Neuronal stem cell (in vitro differentiated cells): ENCODE measurements at regions not wholly inside any gene's neighbourhood (a gene's known extent, or its start where the extent isn't known, plus 50 kb on each side); places are given as distances from the start of the nearest gene placed in this dataset.
A peak's percentile ranks its signal among the peaks of the same experiment; 100 is the strongest.

ENCODE experiments used
- DNase-seq: peaks from one replicate; pipeline ENCODE4 v3.0.0-alpha.2; 2013; ENCODE audit warnings: low spot score
- H2AFZ ChIP-seq: one replicate; pipeline ENCODE4 v1.6.1; 2013; ENCODE audit warnings: mild to moderate bottlenecking, low read length, inconsistent platforms
- H2AK5ac ChIP-seq: 2 replicates; pipeline ENCODE4 v1.6.1; 2013; ENCODE audit warnings: low read depth, mild to moderate bottlenecking, inconsistent platforms, low read length, moderate library complexity, mixed read lengths
- H2BK120ac ChIP-seq: 2 replicates; pipeline ENCODE4 v1.6.1; 2013; ENCODE audit warnings: low read depth, mild to moderate bottlenecking, inconsistent platforms, low read length, moderate library complexity, mixed read lengths
- H2BK12ac ChIP-seq: one replicate; pipeline ENCODE4 v1.6.1; 2013; ENCODE audit warnings: low read length, inconsistent platforms
- H2BK15ac ChIP-seq: 2 replicates; pipeline ENCODE4 v1.6.1; 2013; ENCODE audit warnings: mild to moderate bottlenecking, low read length, inconsistent platforms, mixed read lengths
- H2BK5ac ChIP-seq: one replicate; pipeline ENCODE4 v1.6.1; 2013; ENCODE audit warnings: inconsistent platforms, mild to moderate bottlenecking, low read length, moderate library complexity
- H3K14ac ChIP-seq: one replicate; pipeline ENCODE4 v1.6.1; 2013; ENCODE audit warnings: low read length, inconsistent platforms
- H3K18ac ChIP-seq: 2 replicates; pipeline ENCODE4 v1.6.1; 2013; ENCODE audit warnings: low read length, inconsistent platforms
- H3K23ac ChIP-seq: 2 replicates; pipeline ENCODE4 v1.6.1; 2013; ENCODE audit warnings: low read depth, mild to moderate bottlenecking, mixed read lengths, low read length, inconsistent platforms; ENCODE audit not compliant: poor library complexity
- H3K27ac ChIP-seq: replicated peaks from 3 replicates; pipeline ENCODE4 v1.5.1; 2013; ENCODE audit warnings: low read length, inconsistent platforms
- H3K27me3 ChIP-seq, 3 experiments: 2 replicates each; pipeline ENCODE4 v1.6.1; 2013; ENCODE audit warnings: low read length in 3 of 3, mild to moderate bottlenecking in 2 of 3, inconsistent platforms in 1 of 3, low read depth in 1 of 3, mixed read lengths in 1 of 3, moderate library complexity in 1 of 3; ENCODE audit not compliant: control insufficient read depth in 3 of 3, insufficient read depth in 3 of 3
- H3K36me3 ChIP-seq, 2 donors: replicated peaks in 1 of 2; 2 replicates each; pipeline ENCODE4 v1.6.1; 2013; ENCODE audit warnings: low read length in 2 of 2; ENCODE audit not compliant: control insufficient read depth in 2 of 2, insufficient read depth in 2 of 2
- H3K4ac ChIP-seq: 2 replicates; pipeline ENCODE4 v1.6.1; 2013; ENCODE audit warnings: inconsistent platforms, mild to moderate bottlenecking, low read length, moderate library complexity
- H3K4me1 ChIP-seq, 2 donors: 1 replicate in 1 of 2; 2 replicates in 1 of 2; pipeline ENCODE4 v1.6.1; 2013; ENCODE audit warnings: low read length in 2 of 2, low read depth in 1 of 2; ENCODE audit not compliant: control insufficient read depth in 2 of 2, insufficient read depth in 1 of 2
- H3K4me2 ChIP-seq: one replicate; pipeline ENCODE4 v1.6.1; 2013; ENCODE audit warnings: mild to moderate bottlenecking, low read length, inconsistent platforms; ENCODE audit not compliant: insufficient read depth, poor library complexity, severe bottlenecking
- H3K4me3 ChIP-seq, 2 donors: 2 replicates each; pipeline ENCODE4 v1.5.1; 2013; ENCODE audit warnings: low read length in 2 of 2, mild to moderate bottlenecking in 2 of 2, inconsistent platforms in 1 of 2, moderate library complexity in 1 of 2
- H3K79me1 ChIP-seq: one replicate; pipeline ENCODE4 v1.6.1; 2013; ENCODE audit warnings: low read depth, mild to moderate bottlenecking, inconsistent platforms, low read length, moderate library complexity
- H3K9ac ChIP-seq: one replicate; pipeline ENCODE4 v1.6.1; 2013; ENCODE audit warnings: mild to moderate bottlenecking, low read depth, low read length, inconsistent platforms; ENCODE audit not compliant: poor library complexity
- H3K9me3 ChIP-seq, 2 donors: replicated peaks in 1 of 2; 2 replicates each; pipeline versions ENCODE3 to v1.6.1; 2013; ENCODE audit warnings: low read length in 2 of 2, mild to moderate bottlenecking in 2 of 2, inconsistent platforms in 1 of 2, low read depth in 1 of 2, mixed read lengths in 1 of 2, moderate library complexity in 1 of 2; ENCODE audit not compliant: control insufficient read depth in 2 of 2, insufficient read depth in 1 of 2
- H4K8ac ChIP-seq: one replicate; pipeline ENCODE4 v1.6.1; 2013; ENCODE audit warnings: low read depth, mild to moderate bottlenecking, inconsistent platforms, low read length, moderate library complexity
- H4K91ac ChIP-seq: one replicate; pipeline ENCODE4 v1.6.1; 2013; ENCODE audit warnings: low read length, low read depth, mild to moderate bottlenecking, inconsistent platforms; ENCODE audit not compliant: poor library complexity
- WGBS, 2 donors: extraction: QIAGEN DNeasy Blood & Tissue Kit; methylation state at CpG; one replicate each; pipeline ENCODE4 v1.1.7; 2013; ENCODE audit warnings: missing lambda C conversion rate in 2 of 2, mixed read lengths in 1 of 2; ENCODE audit not compliant: insufficient read length in 2 of 2, insufficient replicate concordance in 1 of 2; ENCODE audit errors: extremely low coverage in 2 of 2; 5-methylcytosine and 5-hydroxymethylcytosine counted together

GRCh38 chr19:30085394-30085793 is 143.4 kb downstream of the URI1 start:
- Histone ChIP-seq H3K27ac (no peak overlapping the region), H2BK15ac (no peak overlapping the region), H2BK12ac (no peak overlapping the region), H3K14ac (no peak overlapping the region), H2AK5ac (no peak overlapping the region), H4K91ac (no peak overlapping the region), H2AFZ (peak overlapping the region; percentile 73), H3K79me1 (no peaks in the 10 kb centered on the region), H3K4me3 (no peak overlapping the region), H3K4me1 (peaks cover 0 to 1% of the 10 kb centered on the region in 2 donors), H4K8ac (no peak overlapping the region), H3K9me3 (peaks cover 0 to 2% of the 10 kb centered on the region in 2 donors), H2BK120ac (no peak overlapping the region), H3K9ac (no peak overlapping the region), H3K18ac (no peak overlapping the region), H3K27me3 (peaks cover 0 to 6% (median 0%) of the 10 kb centered on the region in 3 experiments), H3K4me2 (no peak overlapping the region), H3K36me3 (no peaks in the 10 kb centered on the region), H3K4ac (no peak overlapping the region), H3K23ac (no peak overlapping the region), H2BK5ac (no peak overlapping the region)
- DNase-seq = no peak
- WGBS, 2 donors = no CpG with 5 or more reads among the region's 10 CpGs

DNA sequence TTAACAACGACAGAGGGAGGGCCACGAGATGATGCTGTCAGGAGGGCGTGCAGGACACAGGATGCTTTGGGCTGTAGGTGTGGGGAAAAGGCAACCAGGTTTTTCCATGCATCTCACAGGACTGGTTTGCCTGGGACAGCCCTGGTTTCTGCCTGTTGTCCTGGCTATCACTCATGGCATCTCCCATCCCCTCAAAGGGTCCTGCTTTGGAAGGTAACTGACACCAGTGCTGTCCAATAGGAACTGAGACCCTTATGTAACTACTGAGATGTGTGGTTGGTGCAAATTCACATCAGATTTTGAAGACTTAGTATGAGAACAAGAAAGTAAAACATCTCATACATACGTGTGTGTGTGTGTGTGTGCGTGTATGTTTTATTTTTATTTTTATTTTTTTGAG is 144.2 kb downstream of the URI1 start:
- Histone ChIP-seq H2AK5ac (no peak overlapping the region), H3K79me1 (no peaks in the 10 kb centered on the region), H2AFZ (no peak overlapping the region), H3K4ac (no peak overlapping the region), H3K4me2 (no peak overlapping the region), H3K27me3 (peaks cover 0 to 6% (median 0%) of the 10 kb centered on the region in 3 experiments), H4K8ac (no peak overlapping the region), H2BK120ac (no peak overlapping the region), H2BK12ac (no peak overlapping the region), H3K23ac (no peak overlapping the region), H3K4me1 (peaks cover 0 to 1% of the 10 kb centered on the region in 2 donors), H2BK5ac (no peak overlapping the region), H3K9ac (no peak overlapping the region), H4K91ac (no peak overlapping the region), H3K9me3 (no peaks in the 10 kb centered on the region), H3K36me3 (no peaks in the 10 kb centered on the region), H3K27ac (no peak overlapping the region), H3K18ac (no peak overlapping the region), H3K4me3 (no peak overlapping the region), H3K14ac (no peak overlapping the region), H2BK15ac (no peak overlapping the region)
- no CpG with 5 or more reads among the region's 5 CpGs for WGBS, 2 donors
- DNase-seq = no peak

GRCh38 chr19:30086916-30087315 is 144.9 kb downstream of the URI1 start:
- H2BK5ac ChIP-seq = no peak overlapping the region
- H3K23ac ChIP-seq = no peak overlapping the region
- H3K36me3 ChIP-seq = no peaks in the 10 kb centered on the region
- H3K14ac ChIP-seq = no peak overlapping the region
- H3K18ac ChIP-seq = no peak overlapping the region
- WGBS, 2 donors = no CpG with 5 or more reads among the region's 10 CpGs
- no peak overlapping the region for H2BK120ac ChIP-seq
- H3K9me3 ChIP-seq = peaks cover 0 to 2% of the 10 kb centered on the region in 2 donors
- no peak overlapping the region for H3K9ac ChIP-seq
- no peak overlapping the region for H3K4ac ChIP-seq
- H3K79me1 ChIP-seq = no peaks in the 10 kb centered on the region
- no peak overlapping the region for H4K8ac ChIP-seq
- H2BK15ac ChIP-seq = no peak overlapping the region
- H3K4me3 ChIP-seq = no peak overlapping the region
- peaks cover 0 to 6% (median 0%) of the 10 kb centered on the region in 3 experiments for H3K27me3 ChIP-seq
- no peak overlapping the region for H2AK5ac ChIP-seq
- H4K91ac ChIP-seq = no peak overlapping the region
- H2AFZ ChIP-seq = no peak overlapping the region
- no peak overlapping the region for H3K4me2 ChIP-seq
- no peak for DNase-seq
- no peak overlapping the region for H3K27ac ChIP-seq
- H2BK12ac ChIP-seq = no peak overlapping the region
- H3K4me1 ChIP-seq = peaks cover 0 to 1% of the 10 kb centered on the region in 2 donors

- no peak overlapping the region for H3K4me2 ChIP-seq
- H3K18ac ChIP-seq = peak overlapping the region; percentile 30
- H3K79me1 ChIP-seq = no peaks in the 10 kb centered on the region
- no peak overlapping the region for H2BK15ac ChIP-seq
- no peak overlapping the region for H3K27ac ChIP-seq
- H3K9ac ChIP-seq = no peak overlapping the region
- no peak overlapping the region for H3K4me3 ChIP-seq
- H3K4me1 ChIP-seq = peaks cover 0 to 1% of the 10 kb centered on the region in 2 donors
- peak overlapping the region; percentile 35 for H4K91ac ChIP-seq
- H2BK120ac ChIP-seq = no peak overlapping the region
- no peak overlapping the region for H3K4ac ChIP-seq
- H4K8ac ChIP-seq = no peak overlapping the region
- peaks cover 0 to 4% (median 0%) of the 10 kb centered on the region in 3 experiments for H3K27me3 ChIP-seq
- no peaks in the 10 kb centered on the region for H3K36me3 ChIP-seq
- no peak for DNase-seq
- no peak overlapping the region for H2AK5ac ChIP-seq
- H2BK5ac ChIP-seq = no peak overlapping the region
- no peak overlapping the region for H2AFZ ChIP-seq
- no peak overlapping the region for H2BK12ac ChIP-seq
- H3K23ac ChIP-seq = no peak overlapping the region
- no peak overlapping the region for H3K14ac ChIP-seq
- no CpG with 5 or more reads among the region's 11 CpGs for WGBS, 2 donors
- peaks cover 0 to 2% of the 10 kb centered on the region in 2 donors for H3K9me3 ChIP-seq
These were observed 145.5 kb downstream of the URI1 start for GRCh38 chr19:30087381-30088138.
